ENCODE measurements at regions not wholly inside any gene's neighbourhood (a gene's known extent, or its start where the extent isn't known, plus 50 kb on each side); places are given as distances from the start of the nearest gene placed in this dataset.

DNA sequence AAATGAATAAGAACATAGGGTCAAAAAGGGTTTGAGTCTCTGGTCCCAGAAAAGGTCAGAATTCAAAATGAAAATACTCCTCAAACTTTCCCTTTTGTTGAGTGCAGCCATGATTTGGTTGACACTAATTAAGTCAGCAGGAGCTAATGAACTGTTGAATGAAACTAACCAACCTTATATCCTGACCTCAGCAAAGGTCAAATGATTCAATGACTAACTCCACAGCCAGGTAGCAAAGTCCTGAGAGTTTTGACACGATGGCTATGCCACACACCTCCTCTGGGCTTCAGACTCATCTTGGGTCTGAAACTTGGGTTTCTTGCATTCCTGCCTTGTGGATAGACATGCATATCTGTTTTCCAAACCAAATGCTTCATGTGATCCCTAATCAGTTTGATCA, 172.3 kb downstream of the INO80D start:
- TF ChIP-seq POLR2A (IDR thresholded peaks at IDR 0.05) (no peak), CTCF (IDR thresholded peaks at IDR 0.05) (no peak), EP300 (IDR thresholded peaks at IDR 0.05) (no peak), POLR2AphosphoS5 (IDR thresholded peaks at IDR 0.05) (no peak)
